Body of pancreas (tissue), 4 donors: ENCODE measurements at regions not wholly inside any gene's neighbourhood (a gene's known extent, or its start where the extent isn't known, plus 50 kb on each side); places are given as distances from the start of the nearest gene placed in this dataset.

Source experiments
- POLR2A ChIP-seq, 3 donors: fragments of 450-650 bp; IDR thresholded peaks; one replicate each; pipeline ENCODE4 v1.6.1; 2016; ENCODE audit warnings: antibody characterized with exemption in 3 of 3, mild to moderate bottlenecking in 2 of 3
- TF ChIP-seq, protein P1 (sequence below), 7 experiments: fragments of 450-650 bp in 4 of 7; fragments of 200-600 bp in 3 of 7; sonication (generic) in 3 of 7; IDR thresholded peaks; one replicate each; pipeline ENCODE4 v1.5.1; 2016 to 2019; ENCODE audit warnings: antibody characterized with exemption in 7 of 7

- TF ChIP-seq, protein P1, sequence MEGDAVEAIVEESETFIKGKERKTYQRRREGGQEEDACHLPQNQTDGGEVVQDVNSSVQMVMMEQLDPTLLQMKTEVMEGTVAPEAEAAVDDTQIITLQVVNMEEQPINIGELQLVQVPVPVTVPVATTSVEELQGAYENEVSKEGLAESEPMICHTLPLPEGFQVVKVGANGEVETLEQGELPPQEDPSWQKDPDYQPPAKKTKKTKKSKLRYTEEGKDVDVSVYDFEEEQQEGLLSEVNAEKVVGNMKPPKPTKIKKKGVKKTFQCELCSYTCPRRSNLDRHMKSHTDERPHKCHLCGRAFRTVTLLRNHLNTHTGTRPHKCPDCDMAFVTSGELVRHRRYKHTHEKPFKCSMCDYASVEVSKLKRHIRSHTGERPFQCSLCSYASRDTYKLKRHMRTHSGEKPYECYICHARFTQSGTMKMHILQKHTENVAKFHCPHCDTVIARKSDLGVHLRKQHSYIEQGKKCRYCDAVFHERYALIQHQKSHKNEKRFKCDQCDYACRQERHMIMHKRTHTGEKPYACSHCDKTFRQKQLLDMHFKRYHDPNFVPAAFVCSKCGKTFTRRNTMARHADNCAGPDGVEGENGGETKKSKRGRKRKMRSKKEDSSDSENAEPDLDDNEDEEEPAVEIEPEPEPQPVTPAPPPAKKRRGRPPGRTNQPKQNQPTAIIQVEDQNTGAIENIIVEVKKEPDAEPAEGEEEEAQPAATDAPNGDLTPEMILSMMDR (IDR thresholded peaks at IDR 0.05), result no peak
- TF ChIP-seq POLR2A (IDR thresholded peaks at IDR 0.05), result no peak
Measured at GRCh38 chr3:135753506-135753905, 212.0 kb upstream of the PPP2R3A start.
